ENCODE measurements at regions not wholly inside any gene's neighbourhood (a gene's known extent, or its start where the extent isn't known, plus 50 kb on each side); places are given as distances from the start of the nearest gene placed in this dataset.

DNA sequence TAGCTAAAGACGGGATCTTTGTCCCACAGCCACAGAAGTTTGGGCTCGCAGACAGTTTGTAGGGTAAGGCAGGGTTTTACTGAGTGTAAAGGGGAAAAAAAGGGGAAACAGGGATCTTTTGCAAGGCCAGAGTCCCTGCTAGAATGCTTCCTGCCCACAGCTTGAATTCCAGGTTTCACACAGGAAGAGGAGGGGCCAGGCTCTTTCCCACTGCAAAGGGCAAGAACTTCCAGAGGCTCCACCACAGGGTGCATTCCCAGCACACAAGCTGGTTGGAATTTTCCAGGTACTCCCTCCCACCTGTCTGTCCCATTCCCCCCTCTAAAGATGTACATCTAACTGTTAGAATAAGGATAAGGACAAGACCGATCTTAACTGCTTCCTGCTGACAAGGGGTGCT, 1126.9 kb downstream of the KCNT2 start:
- no peak overlapping the region for H3K4me3 ChIP-seq (ENCODE audit: low read depth, low read length)
- TF ChIP-seq, protein P1, sequence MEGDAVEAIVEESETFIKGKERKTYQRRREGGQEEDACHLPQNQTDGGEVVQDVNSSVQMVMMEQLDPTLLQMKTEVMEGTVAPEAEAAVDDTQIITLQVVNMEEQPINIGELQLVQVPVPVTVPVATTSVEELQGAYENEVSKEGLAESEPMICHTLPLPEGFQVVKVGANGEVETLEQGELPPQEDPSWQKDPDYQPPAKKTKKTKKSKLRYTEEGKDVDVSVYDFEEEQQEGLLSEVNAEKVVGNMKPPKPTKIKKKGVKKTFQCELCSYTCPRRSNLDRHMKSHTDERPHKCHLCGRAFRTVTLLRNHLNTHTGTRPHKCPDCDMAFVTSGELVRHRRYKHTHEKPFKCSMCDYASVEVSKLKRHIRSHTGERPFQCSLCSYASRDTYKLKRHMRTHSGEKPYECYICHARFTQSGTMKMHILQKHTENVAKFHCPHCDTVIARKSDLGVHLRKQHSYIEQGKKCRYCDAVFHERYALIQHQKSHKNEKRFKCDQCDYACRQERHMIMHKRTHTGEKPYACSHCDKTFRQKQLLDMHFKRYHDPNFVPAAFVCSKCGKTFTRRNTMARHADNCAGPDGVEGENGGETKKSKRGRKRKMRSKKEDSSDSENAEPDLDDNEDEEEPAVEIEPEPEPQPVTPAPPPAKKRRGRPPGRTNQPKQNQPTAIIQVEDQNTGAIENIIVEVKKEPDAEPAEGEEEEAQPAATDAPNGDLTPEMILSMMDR (IDR thresholded peaks at IDR 0.05; ENCODE audit: borderline replicate concordance, insufficient read depth, low read depth, low read length): no peak

DNA sequence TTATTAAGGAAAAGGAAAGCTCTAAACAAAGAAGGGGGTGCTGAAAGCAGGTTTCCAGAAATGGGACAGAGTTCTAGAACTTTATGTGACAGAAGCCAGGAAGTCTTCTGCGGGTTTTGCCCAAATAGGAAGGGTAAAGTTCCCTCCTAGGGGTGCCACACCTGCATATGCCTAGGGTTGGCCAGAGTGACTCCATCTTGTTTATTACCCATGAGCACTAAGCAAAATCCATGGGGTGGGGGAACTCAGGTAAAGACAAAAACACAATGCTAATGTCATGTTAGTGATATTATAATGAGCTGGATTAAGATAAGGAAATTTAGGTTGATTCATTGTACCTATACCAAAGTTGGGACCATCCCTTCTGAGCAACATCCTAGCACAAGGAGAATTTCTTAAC, 1132.7 kb downstream of the KCNT2 start:
- no peak overlapping the region for H3K4me3 ChIP-seq (ENCODE audit: low read depth, low read length)
- TF ChIP-seq, protein P1 (IDR thresholded peaks at IDR 0.05; ENCODE audit: borderline replicate concordance, insufficient read depth, low read depth, low read length): no peak

- TF ChIP-seq, protein P1 (IDR thresholded peaks at IDR 0.05; ENCODE audit: borderline replicate concordance, insufficient read depth, low read depth, low read length): no peak
- no peak overlapping the region for H3K4me3 ChIP-seq (ENCODE audit: low read depth, low read length)
These were observed 1135.9 kb downstream of the KCNT2 start for GRCh38 chr1:195472291-195472690.

DNA sequence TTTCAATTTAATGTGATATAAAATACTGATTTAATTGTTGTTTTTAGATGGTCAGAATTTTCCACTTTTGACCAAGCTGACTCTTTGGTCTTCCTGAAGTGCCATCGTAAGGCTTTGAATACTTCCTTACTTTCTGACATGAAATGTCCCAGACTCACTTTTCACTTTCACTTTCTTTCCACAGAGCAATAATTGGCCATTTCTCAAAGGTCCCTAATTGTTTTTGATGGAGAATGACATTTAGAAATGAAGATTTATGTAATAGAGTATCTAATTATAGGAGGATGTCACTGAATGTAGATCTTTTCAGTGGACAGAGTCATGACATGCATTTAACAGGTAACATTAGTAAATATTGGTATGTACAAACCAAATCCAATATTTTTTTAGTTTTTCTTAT, 1141.6 kb downstream of the KCNT2 start:
- H3K4me3 ChIP-seq (ENCODE audit: low read depth, low read length): no peak overlapping the region
- TF ChIP-seq, protein P1 (IDR thresholded peaks at IDR 0.05; ENCODE audit: borderline replicate concordance, insufficient read depth, low read depth, low read length): no peak

DNA sequence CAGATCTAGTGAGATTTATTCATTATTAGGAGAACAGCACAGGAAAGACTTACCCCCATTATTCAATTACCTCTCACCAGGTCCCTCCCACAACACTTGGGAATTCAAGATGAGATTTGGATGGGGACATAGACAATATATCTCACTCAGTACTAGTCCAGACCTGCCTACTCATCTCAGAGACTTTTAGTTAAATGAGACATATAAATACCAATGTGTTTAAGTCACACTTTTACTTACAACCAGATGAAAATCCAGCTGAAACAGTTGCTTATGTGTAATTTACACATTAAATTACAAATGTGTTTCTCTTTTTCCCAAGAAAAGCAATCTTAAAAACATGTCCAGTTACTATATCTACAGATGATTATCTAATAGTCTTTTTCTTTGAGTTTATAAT, 1145.6 kb downstream of the KCNT2 start:
- TF ChIP-seq, protein P1 (IDR thresholded peaks at IDR 0.05; ENCODE audit: borderline replicate concordance, insufficient read depth, low read depth, low read length): no peak
- H3K4me3 ChIP-seq (ENCODE audit: low read depth, low read length): no peak overlapping the region

DNA sequence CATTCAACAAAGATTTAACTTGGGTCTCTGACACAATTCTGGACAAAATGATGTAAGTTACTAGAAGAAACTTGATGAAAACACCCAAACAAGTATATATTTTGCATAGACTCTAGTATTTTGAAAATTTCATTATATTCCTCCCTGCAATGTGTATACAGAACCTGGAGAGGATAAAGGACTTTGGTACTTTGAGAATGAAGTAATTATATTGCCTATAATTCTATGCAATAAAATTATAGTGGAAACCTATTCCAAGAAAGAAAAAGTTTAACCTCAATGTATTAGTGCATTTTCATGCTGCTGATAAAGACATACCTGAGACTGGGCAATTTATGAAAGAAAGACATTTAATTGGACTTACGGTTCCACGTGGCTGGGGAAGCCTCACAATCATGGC, 1146.1 kb downstream of the KCNT2 start:
- no peak overlapping the region for H3K4me3 ChIP-seq (ENCODE audit: low read depth, low read length)
- TF ChIP-seq, protein P1 (IDR thresholded peaks at IDR 0.05; ENCODE audit: borderline replicate concordance, insufficient read depth, low read depth, low read length): no peak

DNA sequence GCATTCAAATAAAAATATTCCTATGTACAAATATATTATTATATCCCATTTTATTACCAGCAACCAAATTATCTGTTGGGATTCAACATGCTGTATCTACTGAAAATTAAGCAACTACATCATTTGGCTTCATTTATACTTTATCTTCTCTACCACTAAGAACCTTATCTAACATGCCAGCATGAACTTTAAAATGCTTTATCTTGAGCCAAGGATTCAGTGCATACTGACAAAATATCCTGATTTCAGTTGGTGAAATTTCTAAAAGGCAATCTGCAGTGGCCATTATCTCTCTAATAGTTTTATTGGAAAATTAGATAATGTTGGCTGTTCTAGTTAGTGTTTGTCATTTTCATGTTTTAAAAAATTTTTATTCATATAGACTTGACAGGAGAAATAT, 1149.9 kb downstream of the KCNT2 start:
- TF ChIP-seq, protein P1 (IDR thresholded peaks at IDR 0.05; ENCODE audit: borderline replicate concordance, insufficient read depth, low read depth, low read length): no peak
- H3K4me3 ChIP-seq (ENCODE audit: low read depth, low read length): no peak overlapping the region

Measured in GM12875 (cell line).